Ureter (tissue), 1 donor: ENCODE measurements at regions not wholly inside any gene's neighbourhood (a gene's known extent, or its start where the extent isn't known, plus 50 kb on each side); places are given as distances from the start of the nearest gene placed in this dataset.

ENCODE experiments used
- DNase-seq: peaks from one replicate; pipeline ENCODE4 v3.0.0-alpha.2; 2020; ENCODE audit warnings: low spot score
- donor health status: DM: yes; HTN: yes; CAD: no.

DNA sequence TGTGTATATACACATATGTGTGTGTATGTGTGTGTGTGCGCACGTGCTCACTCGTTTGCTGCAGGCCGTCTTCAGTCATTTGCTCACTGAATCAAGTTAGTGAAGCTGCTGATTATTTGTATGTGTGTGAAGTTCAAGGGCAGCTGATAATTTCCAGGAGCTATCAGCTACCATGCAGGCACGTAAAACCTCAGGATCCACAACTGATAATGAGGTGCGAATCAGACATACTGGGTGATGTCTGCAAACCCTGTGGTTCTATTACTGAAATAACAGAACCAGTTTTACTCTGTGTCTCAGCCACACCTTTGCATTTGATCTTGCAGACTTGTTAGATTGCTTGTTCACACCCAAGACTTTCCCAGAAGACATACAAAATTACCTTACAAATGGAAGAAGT is 257.6 kb downstream of the TAF11L14 start:
- DNase-seq: no peak

- DNase-seq: no peak
These were observed 258.9 kb downstream of the TAF11L14 start for GRCh38 chr5:17893026-17893635.

- DNase-seq: no peak
These were observed 261.2 kb downstream of the TAF11L14 start for GRCh38 chr5:17895288-17896033.

GRCh38 chr5:17896605-17897004 is 262.3 kb downstream of the TAF11L14 start:
- no peak for DNase-seq

- no peak for DNase-seq
These were observed 263.5 kb downstream of the TAF11L14 start for GRCh38 chr5:17897776-17898175.

GRCh38 chr5:17898766-17899165 is 264.5 kb downstream of the TAF11L14 start:
- no peak for DNase-seq

GRCh38 chr5:17907094-17907493 is 272.8 kb downstream of the TAF11L14 start:
- DNase-seq: no peak

DNA sequence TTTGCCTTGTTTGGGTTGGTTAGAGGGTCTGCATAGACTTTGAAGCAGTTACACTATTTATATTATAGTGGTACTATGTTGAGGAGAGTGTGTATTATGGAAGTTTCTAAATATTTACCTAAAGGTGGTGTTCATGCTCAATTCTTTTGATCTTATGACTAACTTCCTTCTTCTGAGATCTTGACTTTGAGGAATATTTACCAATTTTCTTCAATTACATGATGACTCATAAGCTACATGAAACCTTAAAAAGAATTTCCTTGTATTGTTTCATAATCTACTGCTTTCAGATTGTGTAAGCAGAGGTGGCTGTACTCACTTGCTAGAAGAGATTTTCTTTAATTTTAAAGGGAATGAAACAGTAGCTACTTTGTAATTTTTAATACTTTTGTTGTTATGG is 276.1 kb downstream of the TAF11L14 start:
- DNase-seq: no peak

GRCh38 chr5:17912794-17913193 is 278.5 kb downstream of the TAF11L14 start:
- DNase-seq: no peak

- no peak for DNase-seq
These were observed 282.2 kb downstream of the TAF11L14 start for GRCh38 chr5:17916446-17916845.

- DNase-seq: no peak
These were observed 283.2 kb downstream of the TAF11L14 start for GRCh38 chr5:17917465-17917864.

DNA sequence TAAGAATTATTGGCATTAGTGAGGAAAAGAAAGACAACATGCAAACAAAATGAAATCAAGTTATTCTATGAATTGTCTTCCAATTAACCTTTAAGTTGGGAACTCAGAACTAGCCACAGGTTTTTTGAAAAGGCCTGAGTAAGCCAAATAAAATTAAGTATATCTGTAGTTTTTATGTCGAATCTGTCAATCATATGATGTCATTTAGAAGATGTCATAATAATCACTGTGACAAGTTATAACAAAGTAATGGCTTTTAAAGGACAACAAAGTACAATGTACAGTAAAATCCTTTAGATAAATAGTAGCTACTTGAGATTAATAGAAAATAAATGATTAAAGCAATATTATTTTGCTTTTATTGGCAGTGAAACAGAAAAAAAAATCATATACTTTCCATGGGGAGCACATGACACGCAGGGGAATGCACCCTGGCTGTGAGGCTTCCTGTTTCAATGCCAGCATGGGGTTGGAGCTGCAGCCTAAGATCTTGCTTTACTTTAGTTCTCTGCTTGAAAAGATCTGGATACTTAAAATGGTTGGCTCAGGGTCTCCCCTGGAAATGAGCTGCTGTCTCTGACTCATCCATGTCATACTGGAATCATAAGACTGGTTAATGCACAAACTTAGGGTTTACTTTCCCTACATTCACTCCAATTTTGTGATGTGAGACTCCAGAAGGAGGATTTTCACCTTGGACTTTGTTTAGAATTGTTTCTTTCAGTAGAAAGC is 284.3 kb downstream of the TAF11L14 start:
- DNase-seq: no peak

- no peak for DNase-seq
These were observed 291.0 kb downstream of the TAF11L14 start for GRCh38 chr5:17925276-17925675.

DNA sequence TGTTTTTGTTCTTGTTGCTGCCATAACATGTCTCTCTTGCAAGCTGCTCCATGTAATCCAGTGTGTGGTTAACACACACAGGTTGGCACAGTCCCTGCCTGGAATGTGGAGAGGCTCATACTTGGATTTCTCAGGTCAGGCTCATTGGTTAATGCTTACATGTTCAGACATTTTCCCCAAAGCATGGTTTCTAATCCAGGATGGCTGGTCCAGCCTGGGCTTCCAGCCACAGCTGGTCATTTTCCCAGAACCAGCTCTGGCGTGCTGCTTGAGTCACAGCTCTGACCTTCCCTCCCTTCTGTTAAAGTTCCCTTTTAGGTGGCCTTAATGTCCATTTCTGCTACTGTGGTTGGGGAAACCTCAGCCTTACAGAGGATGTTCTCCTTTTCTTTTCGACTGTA is 294.3 kb downstream of the TAF11L14 start:
- no peak for DNase-seq

DNA sequence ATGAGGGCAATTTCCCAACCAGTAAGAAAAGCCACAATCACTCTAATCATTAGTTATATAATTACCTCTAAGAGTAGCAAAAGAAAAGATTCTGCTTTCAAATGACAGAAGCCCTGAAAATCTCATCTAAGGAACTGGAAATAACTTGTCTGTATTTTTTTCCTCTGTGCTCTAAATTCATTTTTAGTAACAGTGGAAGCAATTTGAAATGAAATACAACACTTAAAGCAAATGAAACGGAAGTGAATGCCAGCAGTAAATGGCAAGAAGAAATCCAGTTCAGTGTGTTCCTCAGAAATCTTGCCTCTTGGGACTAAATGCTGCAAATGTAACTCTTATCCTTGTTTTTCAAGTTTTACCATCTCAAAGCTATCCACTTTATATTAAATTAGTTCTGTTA is 294.9 kb downstream of the TAF11L14 start:
- DNase-seq: no peak

GRCh38 chr5:17930346-17930745 is 296.1 kb downstream of the TAF11L14 start:
- no peak for DNase-seq

DNA sequence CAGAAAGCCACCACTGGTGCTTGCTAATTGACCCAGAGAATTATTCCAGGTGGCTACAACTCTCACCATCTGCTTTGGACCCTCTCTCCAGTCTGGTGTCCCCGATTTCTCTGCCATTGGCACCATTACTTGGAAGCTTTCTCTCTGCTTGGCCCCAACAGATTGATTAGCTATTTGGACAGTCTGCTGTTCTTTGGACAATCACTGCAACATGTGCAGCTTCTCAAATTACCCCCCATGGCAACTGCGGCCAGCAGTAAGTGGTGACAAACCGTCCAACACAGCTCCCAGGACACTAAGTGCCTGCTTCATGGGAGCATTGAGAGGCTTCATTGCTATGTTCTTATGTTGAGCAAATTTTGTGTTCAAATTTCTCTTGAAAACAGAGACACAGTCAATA is 309.8 kb downstream of the TAF11L14 start:
- DNase-seq: no peak

DNA sequence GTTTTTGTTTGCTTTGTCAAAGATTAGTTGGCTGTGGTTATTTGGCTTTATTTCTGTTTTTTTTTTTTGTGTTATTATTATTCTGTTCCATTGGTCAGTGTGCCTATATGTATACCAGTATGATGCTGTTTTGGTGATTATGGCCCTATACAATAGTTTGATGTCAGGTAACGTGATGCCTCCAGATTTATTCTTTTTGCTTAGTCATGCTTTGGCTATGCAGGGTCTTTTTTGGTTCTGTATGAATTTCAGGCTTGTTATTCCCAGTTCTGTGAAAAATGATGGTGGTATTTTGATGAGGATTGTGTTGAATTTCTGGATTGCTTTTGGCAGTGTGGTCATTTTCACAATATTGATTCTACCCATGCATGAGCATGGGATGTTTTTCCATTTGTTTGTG is 312.8 kb downstream of the TAF11L14 start:
- no peak for DNase-seq

DNA sequence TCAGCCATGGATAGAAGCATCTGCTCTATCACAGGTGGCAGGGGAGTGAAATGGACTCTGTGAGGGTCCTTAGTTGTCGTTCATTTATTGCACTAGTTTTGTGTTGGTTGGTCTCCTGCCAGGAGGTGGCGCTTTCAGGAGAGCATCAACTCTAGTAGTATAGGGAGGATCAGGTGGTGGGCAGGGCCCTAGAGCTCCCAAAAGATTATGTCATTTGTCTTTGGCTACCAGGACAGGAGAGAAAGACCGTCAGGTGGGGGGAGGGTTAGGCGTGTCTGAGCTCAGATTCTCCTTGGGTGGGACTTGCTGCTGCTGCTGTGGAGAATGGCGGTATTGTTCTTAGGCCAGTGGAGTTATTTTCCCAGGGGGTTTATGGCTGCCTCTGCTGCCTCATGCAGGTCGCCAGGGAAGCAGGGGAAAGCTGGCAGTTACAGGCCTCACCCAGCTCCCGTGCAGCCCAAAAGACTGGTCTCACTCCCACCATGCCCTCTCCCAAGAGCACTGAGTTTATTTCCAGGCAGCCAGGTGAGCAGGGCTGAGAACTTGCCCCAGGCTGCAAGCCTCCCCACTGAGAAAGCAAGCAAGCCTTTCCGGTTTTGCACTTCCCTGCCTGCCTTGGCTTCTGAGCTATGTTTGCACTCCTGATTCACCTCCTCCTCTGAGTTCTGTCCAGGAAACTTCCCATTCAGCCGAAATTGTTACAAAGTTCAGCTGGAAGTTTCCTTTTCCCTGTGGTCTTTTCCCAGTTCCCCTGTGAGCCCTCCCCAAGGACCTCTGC is 317.3 kb downstream of the TAF11L14 start:
- no peak for DNase-seq

- no peak for DNase-seq
These were observed 318.0 kb downstream of the TAF11L14 start for GRCh38 chr5:17952231-17952630.

- DNase-seq: no peak
These were observed 329.8 kb downstream of the TAF11L14 start for GRCh38 chr5:17964067-17964466.
